ENCODE measurements at regions not wholly inside any gene's neighbourhood (a gene's known extent, or its start where the extent isn't known, plus 50 kb on each side); places are given as distances from the start of the nearest gene placed in this dataset.
A peak's percentile ranks its signal among the peaks of the same experiment; 100 is the strongest.

GRCh38 chr5:54927097-54927746 lies 58.2 kb downstream of the ESM1 start:
- no peak for DNase-seq (ENCODE audit: low read depth)

GRCh38 chr5:54924487-54924886 lies 60.9 kb downstream of the ESM1 start:
- DNase-seq (ENCODE audit: low read depth) = no peak

DNA sequence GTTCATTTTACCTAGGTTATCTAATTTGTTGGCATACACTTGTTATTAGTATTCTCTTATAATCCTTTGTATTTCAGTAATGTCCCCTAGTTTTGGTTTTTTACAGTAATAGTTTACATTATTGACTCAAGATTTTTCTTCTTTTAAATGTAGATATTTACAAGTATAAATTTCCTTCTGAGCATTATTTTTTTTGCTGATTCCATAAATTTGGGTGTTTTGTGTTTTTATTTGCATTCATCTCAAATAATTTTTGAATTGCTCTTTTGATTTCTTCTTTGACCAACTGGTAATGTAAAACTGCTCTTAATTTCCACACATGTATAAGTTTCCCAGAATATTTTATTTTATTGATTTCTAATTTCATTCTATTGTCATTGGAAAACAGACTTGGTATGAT lies 68.1 kb downstream of the ESM1 start:
- DNase-seq (ENCODE audit: low read depth) = no peak

- DNase-seq (ENCODE audit: low read depth) = no peak
These were observed 69.8 kb downstream of the ESM1 start for GRCh38 chr5:54915466-54916027.

DNA sequence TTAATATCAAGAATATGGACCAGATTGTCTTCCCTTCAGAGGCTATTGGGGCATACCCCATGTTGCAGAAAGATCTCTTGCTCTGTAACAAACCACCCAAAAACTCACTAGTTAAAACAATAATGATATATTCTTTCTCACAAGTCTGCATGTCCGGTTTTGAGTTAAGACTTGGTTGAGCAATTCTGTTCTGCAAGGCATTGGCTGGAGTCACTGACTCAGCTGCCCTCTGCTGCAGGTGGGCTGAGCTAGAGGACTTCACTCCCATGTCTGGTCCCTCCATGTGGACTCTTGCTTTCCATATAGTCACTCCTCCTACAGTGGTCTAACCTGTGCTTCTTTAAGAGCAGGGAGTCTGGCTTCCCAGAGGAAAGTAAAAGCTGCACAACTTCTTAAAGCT lies 73.4 kb downstream of the ESM1 start:
- DNase-seq (ENCODE audit: low read depth) = no peak

DNA sequence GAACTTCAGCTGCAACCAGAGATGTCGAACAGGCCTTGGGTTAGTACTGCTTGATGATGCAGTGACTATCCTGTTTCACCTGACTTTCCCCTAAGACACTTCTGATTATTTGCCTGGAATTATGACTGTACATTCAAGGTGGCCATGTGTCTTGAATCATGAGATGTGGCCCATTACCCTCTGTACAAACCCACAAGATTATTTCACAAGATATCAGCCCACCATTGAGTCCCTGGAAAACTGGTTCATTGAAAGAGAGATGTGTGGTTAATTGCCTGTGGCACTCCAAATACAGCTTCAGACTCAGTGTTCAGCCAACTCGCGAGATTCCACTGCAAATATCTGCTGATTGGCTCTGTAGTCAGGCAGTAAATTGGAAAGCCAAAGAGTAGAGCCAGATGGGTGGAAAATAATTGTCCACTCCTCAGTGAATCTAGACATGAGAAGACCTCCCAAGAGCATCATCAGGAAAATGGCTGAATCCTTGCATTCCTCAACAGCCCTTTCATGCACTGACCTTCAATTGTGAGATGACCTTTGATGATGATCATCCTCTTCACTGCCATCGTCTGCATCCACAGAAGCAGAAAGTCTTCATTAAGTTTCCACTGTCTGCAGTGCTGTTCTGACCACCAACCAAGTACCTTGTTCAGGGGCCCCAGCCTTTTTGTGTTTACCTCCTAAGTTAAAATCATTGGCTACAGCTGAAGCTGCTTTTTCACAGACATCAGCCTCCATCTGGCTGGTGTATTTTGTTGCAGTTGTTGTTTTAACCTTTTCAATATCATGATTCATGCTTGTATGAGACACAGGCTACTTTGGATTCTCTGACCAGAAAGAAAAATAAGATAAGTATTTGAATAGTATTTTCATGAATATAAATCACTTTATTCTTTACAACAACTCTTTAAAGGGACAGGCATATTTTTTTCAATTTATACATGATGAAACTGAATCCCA lies 75.2 kb downstream of the ESM1 start:
- DNase-seq (ENCODE audit: low read depth) = peak; percentile 18

GRCh38 chr5:54908774-54909525 lies 76.4 kb downstream of the ESM1 start:
- no peak for DNase-seq (ENCODE audit: low read depth)

DNA sequence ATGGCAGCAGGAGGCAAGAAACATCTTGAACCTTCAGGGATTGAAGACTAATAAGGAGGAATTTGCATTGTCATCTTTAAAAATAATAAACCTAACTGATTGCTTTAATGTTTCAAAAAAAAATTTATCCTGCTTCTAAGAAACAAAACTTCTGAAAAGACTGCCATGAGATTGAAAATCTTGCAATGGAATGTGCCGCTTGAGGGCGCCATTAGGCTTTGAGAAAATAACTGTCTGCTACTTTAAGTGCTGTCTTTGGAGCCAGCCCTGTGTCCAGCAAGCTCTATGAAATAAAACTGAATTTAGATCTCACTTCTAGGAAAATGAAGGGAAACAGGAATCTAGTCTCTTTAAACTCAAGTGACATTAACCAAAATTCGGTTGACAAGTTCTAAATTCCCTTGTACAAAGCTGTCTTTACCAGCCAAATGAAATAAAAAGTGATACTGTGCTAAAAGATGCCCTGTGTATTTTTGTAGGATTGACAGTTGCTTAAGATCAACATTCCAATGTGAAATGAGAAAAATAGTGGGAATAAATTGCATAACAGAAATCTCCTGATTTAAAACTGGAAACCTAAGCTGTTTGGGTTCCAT lies 79.4 kb downstream of the ESM1 start:
- peak; percentile 65 for DNase-seq (ENCODE audit: low read depth)

DNA sequence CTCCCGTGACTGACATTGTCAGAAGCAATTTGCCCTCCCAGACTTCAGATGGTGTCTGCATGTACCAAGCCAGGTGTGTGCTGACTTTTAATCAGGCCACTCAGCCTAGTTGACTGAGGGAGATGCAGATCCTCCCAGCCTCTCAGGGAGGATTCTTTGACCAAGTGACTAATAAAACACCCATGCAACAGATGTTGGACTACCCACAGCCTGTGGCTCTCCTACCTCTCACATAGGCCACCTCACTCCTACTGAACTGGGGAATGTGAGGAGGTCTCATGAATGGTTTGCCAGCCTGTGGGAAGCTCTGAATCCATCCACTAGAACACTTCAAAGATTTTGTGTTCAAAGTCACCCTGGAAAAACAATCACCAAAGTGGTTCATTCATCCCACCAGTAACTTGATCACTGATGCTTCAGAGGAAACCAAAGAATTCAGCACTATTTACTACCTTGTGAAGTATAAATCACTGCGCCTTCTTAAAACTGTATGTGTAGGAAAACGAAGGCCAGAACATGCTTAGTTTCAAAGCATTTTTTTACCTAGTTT lies 80.1 kb downstream of the ESM1 start:
- DNase-seq (ENCODE audit: low read depth) = no peak

DNA sequence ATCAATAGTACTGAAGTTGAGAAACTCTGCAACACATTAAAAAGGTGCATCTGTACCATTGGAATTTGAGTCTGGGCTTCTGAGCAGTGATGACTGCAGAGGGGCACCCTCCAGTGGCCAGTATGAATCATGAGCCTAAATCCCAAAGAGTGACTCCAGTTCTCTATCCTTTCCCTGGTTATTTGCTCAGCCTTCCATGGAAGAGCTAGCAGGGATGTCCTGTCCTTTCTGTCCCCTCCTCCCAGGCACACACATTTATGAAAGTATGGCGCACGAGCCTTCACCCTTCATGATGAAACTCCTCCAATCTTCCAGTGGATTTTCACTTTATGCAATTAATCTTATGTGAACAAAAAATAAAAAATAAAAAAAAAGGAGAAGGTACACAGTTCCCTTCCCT lies 81.0 kb downstream of the ESM1 start:
- DNase-seq (ENCODE audit: low read depth) = peak; percentile 57

GRCh38 chr5:54902791-54903473 lies 82.5 kb downstream of the ESM1 start:
- DNase-seq (ENCODE audit: low read depth) = peak; percentile 61

DNA sequence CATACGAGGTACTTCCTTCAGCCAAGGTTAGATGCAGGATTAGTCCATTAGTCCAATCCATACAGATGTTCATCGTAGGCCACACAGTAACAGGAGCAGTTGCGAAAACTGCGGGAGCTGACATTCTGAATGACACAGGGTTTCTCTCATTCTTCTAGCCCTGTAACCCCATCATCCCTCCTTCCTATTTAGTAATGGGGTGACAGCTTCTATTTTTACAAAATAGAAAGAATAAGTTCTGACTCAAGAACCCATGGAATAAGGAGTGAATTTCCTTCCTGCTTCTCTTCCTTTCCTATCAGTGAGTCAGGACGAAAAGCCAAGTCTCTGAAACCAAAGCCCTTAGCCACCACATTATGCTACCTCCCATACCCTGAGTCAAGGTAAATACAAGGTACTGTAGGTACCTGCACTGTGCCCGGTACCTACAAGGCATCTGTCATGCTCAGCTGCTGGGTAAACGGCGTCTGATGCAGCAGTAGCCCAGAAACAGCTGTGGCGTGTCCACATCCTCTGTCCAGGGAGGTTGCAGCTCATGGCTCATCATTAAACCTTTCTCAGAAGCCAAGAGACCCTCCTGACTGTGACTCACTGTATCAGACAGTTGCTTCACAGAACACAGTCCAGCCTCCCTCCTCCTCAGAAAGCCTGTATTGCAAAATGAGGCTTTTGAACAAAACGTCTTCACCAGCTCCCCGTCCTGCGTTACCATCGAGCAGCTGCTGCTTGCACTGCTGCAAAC lies 84.2 kb downstream of the ESM1 start:
- no peak for DNase-seq (ENCODE audit: low read depth)

DNA sequence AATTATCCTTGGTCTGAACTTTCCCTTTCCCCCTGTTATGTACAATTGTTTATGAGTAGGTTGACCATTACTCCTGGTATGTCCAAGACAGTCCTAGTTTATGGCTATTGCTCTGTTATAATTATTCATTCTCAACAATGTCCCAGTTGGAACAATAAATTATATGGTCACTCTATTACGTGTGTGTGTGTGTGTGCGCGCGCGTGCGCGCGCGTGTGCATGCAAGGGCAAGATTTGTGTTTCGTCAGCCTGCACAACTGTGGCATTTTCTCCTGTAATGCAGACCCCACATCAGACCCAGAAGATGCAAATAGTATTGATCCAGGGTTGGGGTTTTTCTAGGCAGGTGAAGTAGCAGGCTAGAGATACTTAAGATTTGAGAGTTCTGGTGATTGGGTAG lies 88.4 kb downstream of the ESM1 start:
- no peak for DNase-seq (ENCODE audit: low read depth)

GRCh38 chr5:54895816-54896341 lies 89.5 kb downstream of the ESM1 start:
- peak; percentile 78 for DNase-seq (ENCODE audit: low read depth)

DNA sequence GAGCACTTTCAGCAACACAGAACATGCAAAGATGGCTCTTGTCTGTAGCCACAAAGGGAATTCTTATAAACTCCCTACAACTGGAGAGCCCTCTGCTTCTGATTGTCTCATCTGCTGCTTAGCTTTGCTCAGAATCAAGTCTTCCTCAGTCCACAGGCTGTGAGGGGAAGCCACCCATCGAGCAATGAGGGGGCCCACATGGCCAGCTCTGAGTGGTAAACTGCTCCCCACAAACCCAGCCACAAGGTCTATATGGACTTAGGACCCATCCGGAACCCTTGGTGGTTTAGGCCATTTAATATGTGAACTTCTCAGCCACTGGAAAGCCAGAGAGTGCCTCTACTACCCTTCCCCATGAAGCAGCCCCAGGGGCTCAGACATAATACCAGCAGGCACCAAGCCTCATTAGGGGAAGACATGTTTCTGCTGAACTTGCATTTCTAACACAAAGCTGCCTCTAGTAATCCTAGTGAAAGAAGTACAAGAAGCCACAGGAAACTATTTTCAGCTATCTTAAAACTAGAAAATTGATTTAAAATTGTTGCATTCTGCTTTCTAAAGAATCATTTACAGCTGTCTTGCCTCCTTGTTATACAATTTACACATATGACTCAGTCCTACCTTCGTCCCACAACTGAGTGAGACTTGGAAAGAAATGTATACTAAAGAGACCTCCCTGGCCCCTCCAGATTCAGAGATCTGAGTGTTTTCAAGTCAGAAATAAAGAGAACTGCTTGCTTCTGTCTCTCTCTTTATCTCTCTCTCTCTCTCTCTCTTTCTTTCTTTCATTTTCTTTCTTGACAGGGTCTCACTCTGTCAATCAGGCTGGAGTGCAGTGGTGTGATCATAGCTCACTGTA lies 90.2 kb downstream of the ESM1 start:
- no peak for DNase-seq (ENCODE audit: low read depth)

- peak; percentile 97 for DNase-seq (ENCODE audit: low read depth)
These were observed 95.6 kb downstream of the ESM1 start for GRCh38 chr5:54889826-54890225.

DNA sequence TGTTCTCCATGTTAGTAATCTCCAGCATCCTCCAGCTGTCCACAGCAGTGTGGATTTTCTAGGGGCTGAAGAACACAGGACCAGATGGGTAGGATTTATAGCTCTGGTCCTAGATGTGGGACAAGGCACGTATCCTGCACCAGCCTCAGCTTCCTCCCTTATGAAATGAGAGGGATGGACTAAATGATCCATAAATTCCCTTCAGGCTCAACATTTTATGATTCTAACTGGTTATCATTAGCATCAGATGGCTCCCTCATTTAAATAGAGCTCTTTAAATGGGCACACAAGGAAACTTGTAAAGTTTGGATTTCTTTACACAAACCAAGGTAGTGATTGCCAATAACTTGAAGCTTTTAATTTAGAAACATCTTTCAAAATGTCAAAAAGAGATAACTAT lies 97.7 kb downstream of the ESM1 start:
- no peak for DNase-seq (ENCODE audit: low read depth)

- no peak for DNase-seq (ENCODE audit: low read depth)
These were observed 98.5 kb downstream of the ESM1 start for GRCh38 chr5:54886866-54887265.

- no peak for DNase-seq (ENCODE audit: low read depth)
These were observed 99.8 kb downstream of the ESM1 start for GRCh38 chr5:54885636-54886035.
